GM21786 (cell line): ENCODE measurements at regions not wholly inside any gene's neighbourhood (a gene's known extent, or its start where the extent isn't known, plus 50 kb on each side); places are given as distances from the start of the nearest gene placed in this dataset.
"Not testable (repeated sequence)": the region's sequence is repeated elsewhere in the genome, so short reads cannot be mapped to it uniquely, and the experiment has no call there.

Experiments used
- ATAC-seq: cut with Tn5 transposase; IDR thresholded peaks from one replicate; pipeline ENCODE4 v1.9.1; 2021; ENCODE audit not compliant: unreplicated experiment

GRCh38 chr21:6130734-6131133, 4390.6 kb upstream of the TPTE start:
- ATAC-seq: not testable (repeated sequence)

DNA sequence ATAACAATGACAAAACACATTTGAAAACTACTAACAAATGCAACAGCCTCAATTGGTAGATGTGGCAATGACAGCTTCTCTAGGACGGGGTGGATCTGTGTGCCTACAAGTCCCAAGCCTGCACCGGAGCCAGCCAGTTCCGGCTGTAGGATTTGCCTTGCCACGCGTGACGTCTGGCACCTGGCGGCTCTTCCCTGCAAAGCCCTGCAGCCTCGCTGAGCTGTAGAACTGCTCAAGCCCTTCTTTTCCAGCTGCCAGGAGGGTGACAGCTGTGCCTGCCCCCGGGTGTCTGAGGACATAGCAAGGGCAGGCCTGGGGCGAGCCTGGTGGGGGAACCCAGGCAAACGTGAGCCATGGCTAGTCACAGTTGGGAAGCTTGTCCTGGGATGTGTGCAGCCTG, 4388.0 kb upstream of the TPTE start:
- ATAC-seq: not testable (repeated sequence)

- ATAC-seq: not testable (repeated sequence)
Measured at GRCh38 chr21:6133852-6134630, 4387.3 kb upstream of the TPTE start.

DNA sequence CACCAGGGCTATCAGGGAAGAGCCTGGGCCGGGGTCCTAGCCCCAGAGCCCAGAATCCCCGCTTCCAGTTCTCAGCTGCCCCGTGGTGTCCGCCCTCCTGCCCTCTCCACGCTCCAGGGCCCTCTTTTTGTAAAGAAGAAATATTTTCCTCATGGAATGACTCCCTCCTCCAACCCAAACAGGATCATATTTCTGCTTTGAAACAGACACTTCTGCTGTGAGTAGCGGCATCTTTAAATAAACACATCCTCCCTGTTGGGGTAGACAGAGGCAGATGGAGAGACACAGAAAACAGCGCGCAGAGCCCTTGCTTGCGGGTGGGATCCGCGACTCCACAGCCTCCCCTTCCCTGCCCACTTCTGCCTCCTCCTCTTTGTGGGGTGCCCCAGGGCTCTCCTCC, 4384.7 kb upstream of the TPTE start:
- not testable (repeated sequence) for ATAC-seq

DNA sequence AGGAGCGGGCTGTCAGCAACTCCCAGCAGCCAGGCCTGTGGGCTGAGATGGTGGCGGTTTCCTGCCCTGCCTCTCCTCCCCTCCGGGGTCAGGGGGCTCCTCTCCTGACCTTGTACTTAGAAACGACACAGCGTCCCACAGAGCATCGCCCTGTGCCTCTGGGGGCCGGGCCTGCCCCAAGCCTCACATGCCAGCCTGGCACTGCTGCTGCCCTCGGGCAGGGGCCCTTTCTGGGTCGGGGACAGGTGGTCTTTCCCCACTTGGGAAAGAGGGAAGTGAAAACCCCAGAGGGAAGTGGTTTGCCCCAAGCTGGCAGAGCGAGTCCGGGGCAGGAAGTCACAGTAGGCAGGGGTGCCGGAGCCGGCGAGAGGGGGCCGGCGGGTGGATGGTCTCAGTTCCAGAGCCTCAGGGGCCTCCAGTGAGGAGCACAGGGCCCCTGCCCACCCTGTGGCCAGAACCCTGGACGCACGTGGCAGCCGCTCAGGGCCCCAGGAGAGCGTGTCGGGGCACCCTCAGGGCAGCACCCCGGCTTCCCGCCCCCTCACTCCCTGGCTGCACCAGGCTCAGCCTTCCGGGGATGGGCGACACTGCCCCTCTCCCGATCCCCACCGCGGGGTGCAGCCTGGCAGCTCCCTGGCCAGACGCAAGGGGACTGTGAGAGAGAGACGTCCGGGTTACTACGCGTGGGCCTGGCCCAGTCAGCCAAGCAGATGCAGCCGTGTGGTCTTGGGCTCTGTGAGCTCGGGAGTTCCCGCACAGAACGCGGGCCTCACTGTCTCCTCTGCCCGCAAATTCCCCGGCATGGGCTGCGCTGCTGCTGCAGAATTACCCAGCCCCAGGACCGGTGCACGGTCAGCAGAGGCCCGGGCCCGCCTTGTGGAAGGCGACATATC, 4382.9 kb upstream of the TPTE start:
- ATAC-seq: peak; percentile 50

DNA sequence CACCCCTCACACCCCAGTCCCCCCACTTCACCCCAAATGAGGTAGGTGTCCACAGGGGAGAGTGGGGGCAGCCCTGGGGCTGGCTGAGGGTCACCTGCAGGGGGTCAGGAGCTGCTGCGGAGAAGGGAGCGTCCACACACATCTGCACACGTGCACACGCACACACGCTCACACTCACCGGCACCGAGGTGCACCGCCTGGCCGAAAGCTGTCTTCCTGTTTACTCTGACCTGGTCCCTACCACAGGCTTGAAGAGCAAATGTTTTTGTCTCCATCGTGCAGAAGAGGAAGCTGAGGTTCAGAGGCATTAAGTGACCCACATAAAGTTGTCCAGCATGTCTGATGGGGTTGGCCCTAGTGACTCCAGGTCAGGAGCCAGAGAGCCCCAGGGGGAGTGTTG, 4382.1 kb upstream of the TPTE start:
- not testable (repeated sequence) for ATAC-seq

- not testable (repeated sequence) for ATAC-seq
Measured at GRCh38 chr21:6139862-6140261, 4381.5 kb upstream of the TPTE start.

GRCh38 chr21:6140467-6141137, 4380.8 kb upstream of the TPTE start:
- not testable (repeated sequence) for ATAC-seq

DNA sequence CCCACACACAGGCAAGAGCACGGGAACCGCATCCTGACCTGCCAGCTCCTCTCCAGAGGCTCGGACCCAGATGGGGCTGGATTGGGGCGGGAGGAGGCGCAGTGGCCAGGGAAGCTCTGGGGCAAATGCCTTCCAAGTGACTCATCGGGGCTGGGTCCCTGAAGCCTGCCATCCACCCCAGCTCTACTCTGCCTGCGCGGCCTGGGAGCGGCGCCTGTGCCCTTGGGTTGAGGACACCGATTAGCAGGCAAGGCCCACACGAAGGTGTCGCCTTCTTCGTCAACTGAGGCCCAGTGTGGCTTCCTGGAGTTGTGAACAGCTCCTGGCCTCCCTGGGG, 4380.3 kb upstream of the TPTE start:
- ATAC-seq: not testable (repeated sequence)

DNA sequence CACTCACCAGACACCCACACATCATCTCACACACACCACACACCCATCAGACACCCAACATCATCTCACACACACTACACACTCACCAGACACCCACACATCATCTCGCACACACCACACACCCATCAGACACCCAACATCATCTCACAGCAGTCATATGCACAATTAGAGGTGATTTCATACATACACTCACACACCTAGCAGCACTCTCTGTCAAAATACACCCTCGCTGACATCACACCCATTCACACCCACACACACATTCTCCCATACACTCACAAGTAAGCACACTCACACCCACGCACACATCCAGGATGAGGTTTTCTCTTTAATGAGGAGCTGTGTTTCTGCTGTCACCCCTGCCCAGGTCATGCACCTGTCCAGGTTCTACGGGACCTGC, 4368.2 kb upstream of the TPTE start:
- ATAC-seq: not testable (repeated sequence)

GRCh38 chr21:6154524-6155320, 4366.7 kb upstream of the TPTE start:
- not testable (repeated sequence) for ATAC-seq

DNA sequence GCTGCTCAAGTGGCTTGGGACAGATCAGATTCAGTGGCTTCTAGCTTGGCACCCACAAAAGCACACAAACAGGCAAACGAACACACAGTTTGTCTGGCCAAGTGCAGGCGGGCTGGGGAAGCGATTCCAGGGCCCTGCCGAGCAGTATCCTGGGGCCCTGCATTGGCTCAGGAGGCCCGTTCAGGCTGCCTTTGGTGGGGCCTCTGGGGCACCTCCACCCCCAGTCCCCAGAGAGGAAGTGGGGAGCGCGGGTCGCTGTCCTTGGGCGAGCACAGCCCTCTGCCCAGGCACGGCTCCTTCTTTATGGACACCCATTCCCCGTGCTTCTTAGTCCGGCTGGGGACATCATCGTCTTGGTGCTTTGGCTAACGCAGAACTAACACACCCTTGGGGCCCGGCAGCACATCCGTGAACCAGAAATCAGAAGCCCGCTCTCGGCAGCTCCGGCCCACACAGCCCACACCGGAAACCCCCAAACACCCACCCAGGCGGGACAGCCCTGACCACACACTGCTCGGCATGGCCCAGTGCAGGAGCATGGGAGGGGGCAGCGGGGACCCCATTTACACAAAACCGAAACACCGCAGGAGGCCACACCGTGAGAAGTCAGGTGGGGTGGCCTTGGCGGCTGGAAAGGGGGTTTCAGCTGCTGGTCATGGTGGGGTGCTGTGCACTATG, 4364.5 kb upstream of the TPTE start:
- not testable (repeated sequence) for ATAC-seq

DNA sequence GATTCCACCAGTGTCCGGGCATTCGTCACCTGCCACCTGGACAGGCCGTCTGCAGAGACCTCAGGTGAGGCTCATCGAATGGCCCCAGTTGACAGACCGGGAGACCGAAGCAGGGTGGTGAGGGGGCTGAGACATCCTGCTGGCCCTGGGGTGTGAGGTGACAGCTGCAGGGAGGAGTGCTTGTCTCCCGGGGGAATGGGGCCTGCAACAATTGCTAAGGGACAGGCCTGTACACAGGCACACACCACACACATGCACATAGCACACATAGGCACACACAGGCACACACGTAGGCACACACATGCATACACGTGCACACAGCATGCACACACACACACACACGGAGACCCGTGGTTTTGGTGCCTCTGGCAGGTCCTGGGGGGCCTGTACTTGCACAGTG, 4363.9 kb upstream of the TPTE start:
- not testable (repeated sequence) for ATAC-seq

DNA sequence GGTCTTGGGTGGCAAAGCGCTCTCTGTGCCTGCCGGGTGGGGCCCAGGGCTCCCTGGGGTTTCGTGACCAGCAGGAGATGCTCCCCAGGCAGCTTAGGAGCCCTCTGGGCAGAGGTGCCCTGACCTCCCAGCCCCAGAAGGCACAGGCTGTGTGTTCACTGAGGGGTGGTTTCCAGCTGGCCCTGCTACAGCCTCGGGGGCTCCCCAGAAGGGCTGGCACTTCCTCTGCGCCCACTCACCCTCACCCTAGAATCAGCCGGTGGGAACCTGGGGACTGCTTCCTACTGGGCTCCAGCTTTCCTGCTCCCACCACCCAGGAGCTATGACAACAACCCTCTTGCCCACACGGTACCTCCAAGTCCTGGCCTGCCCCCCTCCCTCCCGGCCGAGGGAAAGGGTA, 4363.2 kb upstream of the TPTE start:
- ATAC-seq: not testable (repeated sequence)
